ENCODE measurements at regions not wholly inside any gene's neighbourhood (a gene's known extent, or its start where the extent isn't known, plus 50 kb on each side); places are given as distances from the start of the nearest gene placed in this dataset.

DNA sequence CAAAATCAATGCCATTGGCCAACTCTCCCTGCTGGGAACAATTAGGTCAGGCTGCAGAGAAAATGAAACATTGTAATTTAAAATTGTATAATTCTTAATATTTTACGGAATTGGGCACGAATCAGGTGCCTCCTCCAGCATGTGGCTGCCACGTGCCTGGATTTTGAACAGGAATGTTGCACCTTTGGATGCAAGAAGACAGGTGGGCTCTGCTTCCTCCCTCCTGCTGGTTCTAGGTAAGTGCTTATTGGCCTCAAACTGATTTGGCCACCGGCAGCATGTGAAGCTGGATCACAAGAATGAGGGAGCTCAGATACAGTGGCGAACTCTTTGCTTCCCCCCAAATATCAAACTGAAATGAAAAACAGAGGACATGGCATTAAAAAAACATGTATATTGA is 1559.9 kb upstream of the FLRT2 start:
- no peak for TF ChIP-seq CTCF (IDR thresholded peaks at IDR 0.05)
- no peak for TF ChIP-seq POLR2A (IDR thresholded peaks at IDR 0.05)

Measured in sigmoid colon (tissue), 3 donors.